Vagina (tissue), 2 donors: ENCODE measurements at regions not wholly inside any gene's neighbourhood (a gene's known extent, or its start where the extent isn't known, plus 50 kb on each side); places are given as distances from the start of the nearest gene placed in this dataset.

ENCODE experiments used
- POLR2A ChIP-seq, 2 donors: fragments of 450-650 bp; IDR thresholded peaks; one replicate each; pipeline ENCODE4 v1.6.1; 2017; ENCODE audit warnings: antibody characterized with exemption in 2 of 2, mild to moderate bottlenecking in 2 of 2, moderate library complexity in 2 of 2
- TF ChIP-seq, protein P1 (sequence below), 3 experiments: fragments of 450-650 bp in 2 of 3; fragments of 200-600 bp in 1 of 3; sonication (generic) in 1 of 3; IDR thresholded peaks; one replicate each; pipeline ENCODE4 v1.5.1; 2017 to 2019; ENCODE audit warnings: antibody characterized with exemption in 3 of 3, mild to moderate bottlenecking in 2 of 3, moderate library complexity in 2 of 3

DNA sequence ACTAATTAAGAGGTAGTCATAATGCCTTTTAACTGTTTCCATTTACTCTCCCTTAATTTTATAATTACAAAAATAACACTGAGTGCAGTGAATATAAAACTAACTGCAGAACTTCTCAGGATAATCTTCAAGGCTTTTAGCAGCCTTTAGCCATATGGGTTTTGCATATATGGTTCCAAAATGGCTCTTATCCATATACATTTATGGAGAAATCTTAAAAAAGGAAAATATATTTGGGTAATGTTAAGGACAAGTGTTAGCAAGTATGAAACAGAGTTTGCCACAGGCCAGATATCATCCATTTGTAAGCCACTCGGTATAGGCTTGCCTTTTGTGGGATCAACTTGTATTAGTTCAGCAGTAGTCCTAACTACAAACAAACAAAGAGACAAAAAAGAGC, 423.4 kb downstream of the PDHA2 start:
- TF ChIP-seq POLR2A (IDR thresholded peaks at IDR 0.05) = no peak
- TF ChIP-seq, protein P1, sequence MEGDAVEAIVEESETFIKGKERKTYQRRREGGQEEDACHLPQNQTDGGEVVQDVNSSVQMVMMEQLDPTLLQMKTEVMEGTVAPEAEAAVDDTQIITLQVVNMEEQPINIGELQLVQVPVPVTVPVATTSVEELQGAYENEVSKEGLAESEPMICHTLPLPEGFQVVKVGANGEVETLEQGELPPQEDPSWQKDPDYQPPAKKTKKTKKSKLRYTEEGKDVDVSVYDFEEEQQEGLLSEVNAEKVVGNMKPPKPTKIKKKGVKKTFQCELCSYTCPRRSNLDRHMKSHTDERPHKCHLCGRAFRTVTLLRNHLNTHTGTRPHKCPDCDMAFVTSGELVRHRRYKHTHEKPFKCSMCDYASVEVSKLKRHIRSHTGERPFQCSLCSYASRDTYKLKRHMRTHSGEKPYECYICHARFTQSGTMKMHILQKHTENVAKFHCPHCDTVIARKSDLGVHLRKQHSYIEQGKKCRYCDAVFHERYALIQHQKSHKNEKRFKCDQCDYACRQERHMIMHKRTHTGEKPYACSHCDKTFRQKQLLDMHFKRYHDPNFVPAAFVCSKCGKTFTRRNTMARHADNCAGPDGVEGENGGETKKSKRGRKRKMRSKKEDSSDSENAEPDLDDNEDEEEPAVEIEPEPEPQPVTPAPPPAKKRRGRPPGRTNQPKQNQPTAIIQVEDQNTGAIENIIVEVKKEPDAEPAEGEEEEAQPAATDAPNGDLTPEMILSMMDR (IDR thresholded peaks at IDR 0.05) = no peak
